ENCODE measurements at regions not wholly inside any gene's neighbourhood (a gene's known extent, or its start where the extent isn't known, plus 50 kb on each side); places are given as distances from the start of the nearest gene placed in this dataset.

GRCh38 chr14:30131581-30132097 lies 204.0 kb upstream of the PRKD1 start:
- DNase-seq, result no peak
- ATAC-seq, result no peak
- no peak overlapping the region for H3K4me3 Mint-ChIP-seq
- H3K4me1 Mint-ChIP-seq, result no peaks in the 10 kb centered on the region
- no peak overlapping the region for H3K27ac Mint-ChIP-seq
- CTCF ChIA-PET, result interaction anchor here (2.4 kb wide), 1 partner anchor 11 kb away, joined by 8 read pairs; no protein-coding TSS in a partner anchor
- no peaks in the 10 kb centered on the region for H3K27me3 Mint-ChIP-seq
- H3K9me3 Mint-ChIP-seq (ENCODE audit: low read depth), result no peaks in the 10 kb centered on the region
- intact Hi-C loops (cut with DNase I, micrococcal nuclease), result no loop called here
- no peaks in the 10 kb centered on the region for H3K36me3 Mint-ChIP-seq (ENCODE audit: low read depth)
- POLR2A ChIA-PET, result no interaction called here

- no peaks in the 10 kb centered on the region for H3K36me3 Mint-ChIP-seq (ENCODE audit: low read depth)
- H3K4me1 Mint-ChIP-seq, result no peaks in the 10 kb centered on the region
- H3K9me3 Mint-ChIP-seq (ENCODE audit: low read depth), result no peaks in the 10 kb centered on the region
- DNase-seq (no peak), ATAC-seq (no peak)
- no peaks in the 10 kb centered on the region for H3K27me3 Mint-ChIP-seq
- intact Hi-C loops (cut with DNase I, micrococcal nuclease), result no loop called here
- H3K27ac Mint-ChIP-seq, result no peak overlapping the region
- ChIA-PET CTCF (interaction anchor here (2.4 kb wide), 1 partner anchor 11 kb away, joined by 8 read pairs; no protein-coding TSS in a partner anchor), POLR2A (no interaction called here)
- no peak overlapping the region for H3K4me3 Mint-ChIP-seq
Observed at GRCh38 chr14:30132196-30132595, 204.5 kb upstream of the PRKD1 start.

- CTCF ChIA-PET, result interaction anchor here (0.6 kb wide), 1 partner anchor 21 kb away, joined by 3 read pairs; no protein-coding TSS in a partner anchor
- H3K36me3 Mint-ChIP-seq (ENCODE audit: low read depth), result no peaks in the 10 kb centered on the region
- POLR2A ChIA-PET, result no interaction called here
- no peaks in the 10 kb centered on the region for H3K9me3 Mint-ChIP-seq (ENCODE audit: low read depth)
- H3K27me3 Mint-ChIP-seq, result no peaks in the 10 kb centered on the region
- no peak overlapping the region for H3K4me3 Mint-ChIP-seq
- DNase-seq, result no peak
- H3K4me1 Mint-ChIP-seq, result no peaks in the 10 kb centered on the region
- H3K27ac Mint-ChIP-seq, result no peak overlapping the region
- intact Hi-C loops (cut with DNase I, micrococcal nuclease), result no loop called here
- no peak for ATAC-seq
Observed at GRCh38 chr14:30134936-30135335, 207.3 kb upstream of the PRKD1 start.

- ATAC-seq (no peak), DNase-seq (no peak)
- intact Hi-C loops (cut with DNase I, micrococcal nuclease), result no loop called here
- peaks cover 3% of the 10 kb centered on the region for H3K9me3 Mint-ChIP-seq (ENCODE audit: low read depth)
- ChIA-PET CTCF (no interaction called here), POLR2A (no interaction called here)
- H3K27me3 Mint-ChIP-seq, result no peaks in the 10 kb centered on the region
- H3K27ac Mint-ChIP-seq, result no peak overlapping the region
- H3K4me1 Mint-ChIP-seq, result no peaks in the 10 kb centered on the region
- no peak overlapping the region for H3K4me3 Mint-ChIP-seq
- H3K36me3 Mint-ChIP-seq (ENCODE audit: low read depth), result no peaks in the 10 kb centered on the region
Observed at GRCh38 chr14:30138567-30138966, 210.9 kb upstream of the PRKD1 start.

DNA sequence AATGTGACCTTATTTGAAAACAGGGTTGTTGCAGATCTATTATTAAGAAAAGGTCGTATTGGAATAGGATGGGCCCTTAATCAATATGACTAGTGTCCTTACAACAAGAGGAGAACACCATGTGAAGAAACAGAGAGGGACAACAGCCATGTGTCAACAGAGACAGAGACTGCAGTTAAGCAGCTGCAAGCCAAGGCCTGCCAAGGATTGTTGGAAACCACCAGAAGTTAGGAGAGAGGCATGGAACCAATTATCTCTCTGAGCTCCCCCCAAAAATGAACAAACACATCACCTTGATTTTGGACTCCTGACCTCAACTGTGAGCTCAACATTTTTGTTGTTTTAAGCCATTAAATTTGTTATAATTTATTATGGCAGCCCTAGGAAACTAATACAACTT lies 214.6 kb upstream of the PRKD1 start:
- no peaks in the 10 kb centered on the region for H3K27me3 Mint-ChIP-seq
- ChIA-PET POLR2A (no interaction called here), CTCF (interaction anchor here (0.6 kb wide), 1 partner anchor 135 kb away, joined by 3 read pairs; no protein-coding TSS in a partner anchor)
- H3K9me3 Mint-ChIP-seq (ENCODE audit: low read depth), result peaks cover 21% of the 10 kb centered on the region
- H3K4me1 Mint-ChIP-seq, result no peaks in the 10 kb centered on the region
- H3K27ac Mint-ChIP-seq, result no peak overlapping the region
- DNase-seq, result no peak
- intact Hi-C loops (cut with DNase I, micrococcal nuclease), result no loop called here
- no peak overlapping the region for H3K4me3 Mint-ChIP-seq
- no peaks in the 10 kb centered on the region for H3K36me3 Mint-ChIP-seq (ENCODE audit: low read depth)
- ATAC-seq, result no peak

GRCh38 chr14:30143627-30144026 lies 216.0 kb upstream of the PRKD1 start:
- peaks cover 27% of the 10 kb centered on the region for H3K9me3 Mint-ChIP-seq (ENCODE audit: low read depth)
- CTCF ChIA-PET, result no interaction called here
- no peak overlapping the region for H3K4me3 Mint-ChIP-seq
- H3K27ac Mint-ChIP-seq, result no peak overlapping the region
- POLR2A ChIA-PET, result no interaction called here
- intact Hi-C loops (cut with DNase I, micrococcal nuclease), result no loop called here
- H3K27me3 Mint-ChIP-seq, result no peaks in the 10 kb centered on the region
- DNase-seq (no peak), ATAC-seq (no peak)
- no peaks in the 10 kb centered on the region for H3K36me3 Mint-ChIP-seq (ENCODE audit: low read depth)
- H3K4me1 Mint-ChIP-seq, result no peaks in the 10 kb centered on the region

GRCh38 chr14:30153717-30154116 lies 226.1 kb upstream of the PRKD1 start:
- ChIA-PET POLR2A (no interaction called here), CTCF (no interaction called here)
- no peak overlapping the region for H3K27ac Mint-ChIP-seq
- H3K4me1 Mint-ChIP-seq, result no peaks in the 10 kb centered on the region
- intact Hi-C loops (cut with DNase I, micrococcal nuclease), result no loop called here
- no peak for ATAC-seq
- no peak for DNase-seq
- H3K27me3 Mint-ChIP-seq, result no peaks in the 10 kb centered on the region
- H3K9me3 Mint-ChIP-seq (ENCODE audit: low read depth), result peaks cover 5% of the 10 kb centered on the region
- H3K4me3 Mint-ChIP-seq, result no peak overlapping the region
- no peaks in the 10 kb centered on the region for H3K36me3 Mint-ChIP-seq (ENCODE audit: low read depth)

GRCh38 chr14:30156571-30156970 lies 228.9 kb upstream of the PRKD1 start:
- no peaks in the 10 kb centered on the region for H3K4me1 Mint-ChIP-seq
- no peaks in the 10 kb centered on the region for H3K36me3 Mint-ChIP-seq (ENCODE audit: low read depth)
- peaks cover 2% of the 10 kb centered on the region for H3K9me3 Mint-ChIP-seq (ENCODE audit: low read depth)
- no peak overlapping the region for H3K4me3 Mint-ChIP-seq
- no peak overlapping the region for H3K27ac Mint-ChIP-seq
- intact Hi-C loops (cut with DNase I, micrococcal nuclease), result no loop called here
- ATAC-seq (no peak), DNase-seq (no peak)
- POLR2A ChIA-PET, result no interaction called here
- no peaks in the 10 kb centered on the region for H3K27me3 Mint-ChIP-seq
- CTCF ChIA-PET, result interaction anchor here (0.6 kb wide), 1 partner anchor 22 kb away, joined by 3 read pairs; no protein-coding TSS in a partner anchor

GRCh38 chr14:30158299-30158698 lies 230.7 kb upstream of the PRKD1 start:
- Mint-ChIP-seq H3K36me3 (ENCODE audit: low read depth) (no peaks in the 10 kb centered on the region), H3K4me3 (no peak overlapping the region), H3K4me1 (no peaks in the 10 kb centered on the region), H3K9me3 (ENCODE audit: low read depth) (peaks cover 2% of the 10 kb centered on the region), H3K27ac (no peak overlapping the region), H3K27me3 (no peaks in the 10 kb centered on the region)
- intact Hi-C loops (cut with DNase I, micrococcal nuclease), result no loop called here
- no peak for ATAC-seq
- DNase-seq, result no peak
- POLR2A ChIA-PET, result no interaction called here
- CTCF ChIA-PET, result no interaction called here

DNA sequence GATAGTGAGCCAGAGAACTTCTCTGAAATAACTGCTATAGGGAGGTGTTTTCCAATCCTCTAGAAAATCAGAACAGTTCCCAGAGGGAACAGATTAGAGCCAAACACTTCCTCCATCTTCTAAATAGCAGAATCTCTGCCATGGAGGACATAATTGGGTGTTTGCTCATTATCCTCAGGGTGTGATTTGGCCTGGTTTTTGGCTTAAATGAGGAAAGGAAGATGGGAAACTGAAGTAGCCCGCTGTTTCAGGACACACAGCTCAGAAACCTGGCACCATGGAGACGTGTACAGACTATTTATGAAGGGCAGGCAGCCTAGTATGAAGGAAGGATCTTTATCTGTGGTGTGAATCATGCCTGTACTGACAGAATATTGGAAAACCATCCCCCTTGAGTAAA lies 231.7 kb upstream of the PRKD1 start:
- Mint-ChIP-seq H3K36me3 (ENCODE audit: low read depth) (no peaks in the 10 kb centered on the region), H3K4me3 (no peak overlapping the region), H3K27ac (no peak overlapping the region), H3K9me3 (ENCODE audit: low read depth) (peaks cover 2% of the 10 kb centered on the region), H3K27me3 (no peaks in the 10 kb centered on the region), H3K4me1 (no peaks in the 10 kb centered on the region)
- CTCF ChIA-PET, result no interaction called here
- ATAC-seq, result no peak
- intact Hi-C loops (cut with DNase I, micrococcal nuclease), result no loop called here
- no peak for DNase-seq
- POLR2A ChIA-PET, result no interaction called here

- no peaks in the 10 kb centered on the region for H3K9me3 Mint-ChIP-seq (ENCODE audit: low read depth)
- CTCF ChIA-PET, result no interaction called here
- no peak overlapping the region for H3K4me3 Mint-ChIP-seq
- intact Hi-C loops (cut with DNase I, micrococcal nuclease), result no loop called here
- no peak for ATAC-seq
- H3K27ac Mint-ChIP-seq, result no peak overlapping the region
- H3K36me3 Mint-ChIP-seq (ENCODE audit: low read depth), result no peaks in the 10 kb centered on the region
- H3K4me1 Mint-ChIP-seq, result no peaks in the 10 kb centered on the region
- POLR2A ChIA-PET, result no interaction called here
- no peaks in the 10 kb centered on the region for H3K27me3 Mint-ChIP-seq
- DNase-seq, result no peak
Observed at GRCh38 chr14:30160608-30161007, 233.0 kb upstream of the PRKD1 start.

GRCh38 chr14:30162066-30162465 lies 234.4 kb upstream of the PRKD1 start:
- DNase-seq, result no peak
- Mint-ChIP-seq H3K27me3 (no peaks in the 10 kb centered on the region), H3K4me1 (no peaks in the 10 kb centered on the region), H3K9me3 (ENCODE audit: low read depth) (no peaks in the 10 kb centered on the region), H3K4me3 (no peak overlapping the region), H3K36me3 (ENCODE audit: low read depth) (no peaks in the 10 kb centered on the region), H3K27ac (no peak overlapping the region)
- intact Hi-C loops (cut with DNase I, micrococcal nuclease), result no loop called here
- ChIA-PET CTCF (no interaction called here), POLR2A (no interaction called here)
- ATAC-seq, result no peak

- Mint-ChIP-seq H3K27ac (no peak overlapping the region), H3K4me1 (no peaks in the 10 kb centered on the region), H3K4me3 (no peak overlapping the region), H3K9me3 (ENCODE audit: low read depth) (peaks cover 7% of the 10 kb centered on the region), H3K27me3 (peaks cover 1% of the 10 kb centered on the region), H3K36me3 (ENCODE audit: low read depth) (no peaks in the 10 kb centered on the region)
- DNase-seq (no peak), ATAC-seq (no peak)
- ChIA-PET POLR2A (no interaction called here), CTCF (no interaction called here)
- intact Hi-C loops (cut with DNase I, micrococcal nuclease), result no loop called here
Observed at GRCh38 chr14:30165255-30165654, 237.6 kb upstream of the PRKD1 start.

All from activated CD4-positive, alpha-beta T cell treated with anti-CD3 and anti-CD28 coated beads for 36 hours (primary cell).